ENCODE measurements at regions not wholly inside any gene's neighbourhood (a gene's known extent, or its start where the extent isn't known, plus 50 kb on each side); places are given as distances from the start of the nearest gene placed in this dataset.
A peak's percentile ranks its signal among the peaks of the same experiment; 100 is the strongest.

DNA sequence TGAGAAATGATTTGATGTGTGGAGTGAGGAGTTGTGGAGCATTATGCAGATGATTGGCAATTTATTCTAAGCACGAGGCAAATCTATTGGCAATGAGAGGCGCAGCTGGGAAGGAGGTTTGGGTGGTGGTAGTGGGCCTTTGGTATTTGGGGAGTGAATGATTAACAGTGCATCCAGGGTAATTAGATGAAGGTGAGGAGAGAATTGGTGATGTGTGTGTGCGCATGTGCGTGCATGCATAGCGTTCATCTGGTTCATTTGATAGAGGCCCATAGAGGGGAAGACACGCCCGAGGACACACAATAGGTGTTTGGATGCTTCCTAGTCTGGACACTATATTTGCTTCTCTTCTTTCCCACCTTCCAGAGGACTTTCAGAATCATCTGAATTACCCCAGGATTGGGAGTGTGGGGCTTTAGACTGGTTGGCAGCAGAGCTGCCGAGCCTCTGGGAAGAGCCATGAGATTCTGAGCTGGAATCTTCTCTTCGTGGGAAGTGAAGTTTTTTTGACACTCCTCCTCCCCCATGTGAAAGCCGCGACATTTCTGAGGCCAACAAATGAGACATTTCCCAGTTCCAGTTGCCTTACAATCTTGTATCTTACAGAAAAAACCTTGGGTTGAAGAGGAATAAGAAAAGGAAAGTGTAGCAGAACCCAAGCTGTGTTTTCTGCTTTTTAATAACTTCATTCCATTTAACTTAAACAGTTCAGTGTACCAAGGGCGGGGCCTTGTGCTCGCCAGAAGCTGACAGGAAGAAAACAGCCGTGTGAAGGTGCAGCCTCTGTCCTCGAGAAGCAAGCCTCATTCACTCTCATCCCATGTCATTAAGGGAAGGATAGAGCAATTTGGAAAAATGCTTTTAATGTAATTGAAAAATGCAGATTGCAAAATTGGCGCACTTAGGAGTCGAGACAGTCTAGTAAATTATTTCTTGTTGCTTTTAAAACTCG, 65.2 kb downstream of the SLC25A47 start:
- H3K9me3 ChIP-seq (ENCODE audit: severe bottlenecking): no peaks in the 10 kb centered on the region
- ATAC-seq (ENCODE audit: low read depth): peak; percentile 38; the same call in 1 of the 3 replicates
- TF ChIP-seq, protein P1, sequence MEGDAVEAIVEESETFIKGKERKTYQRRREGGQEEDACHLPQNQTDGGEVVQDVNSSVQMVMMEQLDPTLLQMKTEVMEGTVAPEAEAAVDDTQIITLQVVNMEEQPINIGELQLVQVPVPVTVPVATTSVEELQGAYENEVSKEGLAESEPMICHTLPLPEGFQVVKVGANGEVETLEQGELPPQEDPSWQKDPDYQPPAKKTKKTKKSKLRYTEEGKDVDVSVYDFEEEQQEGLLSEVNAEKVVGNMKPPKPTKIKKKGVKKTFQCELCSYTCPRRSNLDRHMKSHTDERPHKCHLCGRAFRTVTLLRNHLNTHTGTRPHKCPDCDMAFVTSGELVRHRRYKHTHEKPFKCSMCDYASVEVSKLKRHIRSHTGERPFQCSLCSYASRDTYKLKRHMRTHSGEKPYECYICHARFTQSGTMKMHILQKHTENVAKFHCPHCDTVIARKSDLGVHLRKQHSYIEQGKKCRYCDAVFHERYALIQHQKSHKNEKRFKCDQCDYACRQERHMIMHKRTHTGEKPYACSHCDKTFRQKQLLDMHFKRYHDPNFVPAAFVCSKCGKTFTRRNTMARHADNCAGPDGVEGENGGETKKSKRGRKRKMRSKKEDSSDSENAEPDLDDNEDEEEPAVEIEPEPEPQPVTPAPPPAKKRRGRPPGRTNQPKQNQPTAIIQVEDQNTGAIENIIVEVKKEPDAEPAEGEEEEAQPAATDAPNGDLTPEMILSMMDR (IDR thresholded peaks at IDR 0.05; ENCODE audit: poor library complexity, severe bottlenecking): no peak
- peaks cover 29% of the 10 kb centered on the region for H3K4me1 ChIP-seq (ENCODE audit: insufficient read depth, poor library complexity, severe bottlenecking)
- H3K27ac ChIP-seq (ENCODE audit: poor library complexity, severe bottlenecking): no peak overlapping the region
- H3K36me3 ChIP-seq (ENCODE audit: low read depth): no peaks in the 10 kb centered on the region; the same call in 1 of the 2 replicates
- no peak overlapping the region for H3K4me3 ChIP-seq (ENCODE audit: severe bottlenecking)
- DNase-seq (ENCODE audit: low spot score): no peak
- H3K27me3 ChIP-seq (ENCODE audit: insufficient read depth, poor library complexity, severe bottlenecking): no peaks in the 10 kb centered on the region

DNA sequence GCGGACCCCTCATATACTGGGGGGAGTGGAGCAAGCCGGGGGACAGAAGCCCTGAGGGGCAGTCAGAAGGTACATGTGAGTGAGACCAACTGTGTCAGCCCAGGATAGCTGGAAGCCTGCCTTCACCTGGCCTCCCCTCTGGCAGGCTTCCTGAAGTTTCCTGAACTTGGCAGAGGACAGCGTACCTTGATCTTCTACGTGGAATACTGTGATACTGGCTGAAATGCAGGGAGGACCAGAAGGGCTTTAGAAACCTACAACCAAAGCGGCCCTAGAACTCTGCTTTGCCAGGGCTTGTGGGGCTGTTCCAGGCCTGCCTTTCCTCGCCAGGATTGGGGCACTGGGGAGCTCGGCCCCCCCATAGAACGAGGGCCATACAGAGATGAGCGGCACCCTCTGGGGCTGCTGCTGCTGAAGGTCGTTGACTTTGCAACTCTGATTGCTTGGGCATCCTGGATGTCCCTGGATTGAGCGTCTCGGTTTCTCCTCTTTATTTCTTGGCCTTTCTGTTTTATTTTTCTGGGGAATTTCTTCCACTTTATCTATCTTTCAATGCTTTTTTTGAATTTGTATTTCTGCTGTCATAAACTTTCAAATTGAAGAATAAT, 66.5 kb downstream of the SLC25A47 start:
- H3K9me3 ChIP-seq (ENCODE audit: severe bottlenecking): no peaks in the 10 kb centered on the region

DNA sequence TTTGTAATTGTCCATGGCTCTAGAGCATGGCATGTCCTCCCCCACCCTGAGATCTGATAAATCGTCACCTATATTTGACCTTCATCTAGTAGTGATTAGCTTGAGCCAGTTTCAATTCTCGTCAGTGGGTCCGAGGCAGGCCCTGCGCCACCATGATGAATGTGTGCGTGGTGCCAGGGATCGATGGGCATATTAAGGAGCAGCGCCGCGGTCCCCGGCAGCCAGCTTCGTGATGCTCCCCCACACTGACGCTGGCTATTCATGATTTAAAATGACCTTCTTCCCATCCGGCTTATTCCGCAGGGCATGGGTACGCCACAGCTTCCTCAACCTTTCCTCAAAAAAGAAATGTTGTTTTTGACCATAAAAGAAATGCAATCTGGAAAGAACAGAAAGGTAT, 68.0 kb downstream of the SLC25A47 start:
- no peak for DNase-seq (ENCODE audit: low spot score)
- Histone ChIP-seq H3K27ac (ENCODE audit: poor library complexity, severe bottlenecking) (no peak overlapping the region), H3K36me3 (ENCODE audit: low read depth) (no peaks in the 10 kb centered on the region), H3K4me3 (ENCODE audit: severe bottlenecking) (no peak overlapping the region), H3K4me1 (ENCODE audit: insufficient read depth, poor library complexity, severe bottlenecking) (peaks cover 16% of the 10 kb centered on the region), H3K9me3 (ENCODE audit: severe bottlenecking) (no peaks in the 10 kb centered on the region), H3K27me3 (ENCODE audit: insufficient read depth, poor library complexity, severe bottlenecking) (no peaks in the 10 kb centered on the region)
- TF ChIP-seq, protein P1 (IDR thresholded peaks at IDR 0.05; ENCODE audit: poor library complexity, severe bottlenecking): no peak
- no peak for ATAC-seq (ENCODE audit: low read depth)

More for the DNA sequence above, 66.5 kb downstream of the SLC25A47 start:
- Histone ChIP-seq H3K27ac (ENCODE audit: poor library complexity, severe bottlenecking) (no peak overlapping the region), H3K27me3 (ENCODE audit: insufficient read depth, poor library complexity, severe bottlenecking) (no peaks in the 10 kb centered on the region), H3K4me1 (ENCODE audit: insufficient read depth, poor library complexity, severe bottlenecking) (peaks cover 29% of the 10 kb centered on the region), H3K4me3 (ENCODE audit: severe bottlenecking) (no peak overlapping the region), H3K36me3 (ENCODE audit: low read depth) (no peaks in the 10 kb centered on the region)
- ATAC-seq (ENCODE audit: low read depth): no peak
- no peak for DNase-seq (ENCODE audit: low spot score)
- TF ChIP-seq, protein P1 (IDR thresholded peaks at IDR 0.05; ENCODE audit: poor library complexity, severe bottlenecking): no peak

DNA sequence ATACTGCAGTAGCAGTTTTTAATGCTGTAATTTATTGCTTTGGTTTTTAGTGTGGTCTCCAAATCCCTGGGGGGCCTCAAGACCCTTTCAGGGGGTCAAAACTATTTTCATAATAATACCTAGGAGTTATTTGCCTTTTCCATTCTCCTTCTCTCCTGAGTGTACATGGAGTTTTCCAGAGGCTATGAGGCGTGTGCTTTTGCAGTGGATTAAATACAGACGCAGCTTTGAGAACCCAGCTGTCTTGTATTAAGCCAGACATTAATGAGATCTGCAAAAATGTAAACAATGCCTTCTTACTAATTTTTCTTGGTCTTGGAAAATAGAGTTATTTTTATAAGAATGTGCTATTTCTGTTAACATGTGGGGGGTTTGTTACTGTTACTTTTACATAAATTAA, 68.6 kb downstream of the SLC25A47 start:
- no peak for DNase-seq (ENCODE audit: low spot score)
- no peak for ATAC-seq (ENCODE audit: low read depth)
- Histone ChIP-seq H3K4me3 (ENCODE audit: severe bottlenecking) (no peak overlapping the region), H3K9me3 (ENCODE audit: severe bottlenecking) (no peaks in the 10 kb centered on the region), H3K36me3 (ENCODE audit: low read depth) (no peaks in the 10 kb centered on the region), H3K27ac (ENCODE audit: poor library complexity, severe bottlenecking) (no peak overlapping the region), H3K27me3 (ENCODE audit: insufficient read depth, poor library complexity, severe bottlenecking) (no peaks in the 10 kb centered on the region), H3K4me1 (ENCODE audit: insufficient read depth, poor library complexity, severe bottlenecking) (peaks cover 13% of the 10 kb centered on the region)
- TF ChIP-seq, protein P1 (IDR thresholded peaks at IDR 0.05; ENCODE audit: poor library complexity, severe bottlenecking): no peak
